SU-DHL-6 (cell line): ENCODE measurements at regions not wholly inside any gene's neighbourhood (a gene's known extent, or its start where the extent isn't known, plus 50 kb on each side); places are given as distances from the start of the nearest gene placed in this dataset.

Experiments used
- H2AFZ ChIP-seq: fragments of 200-600 bp; sonication (generic); 2 replicates; pipeline ENCODE4 v1.6.1; 2014; ENCODE audit warnings: low read depth, mild to moderate bottlenecking, moderate library complexity, mixed read lengths, antibody characterized with exemption, low read length; ENCODE audit not compliant: severe bottlenecking
- H3F3A ChIP-seq: fragments of 200-600 bp; shearing (Covaris generic); 2 replicates; pipeline ENCODE4 v1.6.0; 2016; ENCODE audit warnings: antibody characterized with exemption, mild to moderate bottlenecking; ENCODE audit not compliant: insufficient read depth
- H3K27ac ChIP-seq: fragments of 200-600 bp; sonication (generic); 2 replicates; pipeline ENCODE4 v1.5.1; 2016; ENCODE audit warnings: low read depth, mild to moderate bottlenecking, low read length, moderate library complexity, mixed read lengths
- H3K27me3 ChIP-seq: fragments of 200-600 bp; sonication (generic), shearing (Covaris generic); 2 replicates; pipeline ENCODE4 v1.6.0; 2014; ENCODE audit warnings: mild to moderate bottlenecking, low read length
- H3K36me3 ChIP-seq: fragments of 200-600 bp; sonication (generic); 2 replicates; pipeline ENCODE4 v1.6.1; 2014; ENCODE audit warnings: mild to moderate bottlenecking, low read length, mixed read lengths
- H3K4me2 ChIP-seq: fragments of 300-600, 200-600 bp; shearing (Covaris generic), sonication (generic); 2 replicates; pipeline ENCODE4 v1.6.0; 2014; ENCODE audit warnings: low read length, low read depth, mild to moderate bottlenecking; ENCODE audit not compliant: poor library complexity, severe bottlenecking
- H3K4me3 ChIP-seq: fragments of 200-600 bp; sonication (generic); 2 replicates; pipeline ENCODE4 v1.5.1; 2014; ENCODE audit warnings: antibody characterized with exemption, low read length, mild to moderate bottlenecking, mixed read lengths; ENCODE audit not compliant: insufficient read depth, poor library complexity, severe bottlenecking
- H3K79me2 ChIP-seq: fragments of 200-600 bp; sonication (generic); 2 replicates; pipeline ENCODE4 v1.6.1; 2014; ENCODE audit warnings: mild to moderate bottlenecking, low read length, moderate library complexity; ENCODE audit not compliant: insufficient read depth
- H3K9ac ChIP-seq: fragments of 200-600 bp; sonication (generic); 2 replicates; pipeline ENCODE4 v1.7.0; 2014; ENCODE audit warnings: mild to moderate bottlenecking, low read length
- H3K9me2 ChIP-seq: fragments of 200-600 bp; sonication (generic); replicated peaks from 2 replicates; pipeline ENCODE4 v1.6.1; 2014; ENCODE audit warnings: low read length; ENCODE audit not compliant: insufficient read depth
- H3K9me3 ChIP-seq: fragments of 200-600 bp; sonication (generic); 2 replicates; pipeline ENCODE4 v1.6.1; 2014; ENCODE audit warnings: low read length, mixed read lengths; ENCODE audit not compliant: insufficient read depth
- H4K20me1 ChIP-seq: fragments of 200-600 bp; sonication (generic); 2 replicates; pipeline ENCODE4 v1.6.1; 2014; ENCODE audit warnings: low read depth, mild to moderate bottlenecking, antibody characterized with exemption, low read length, moderate library complexity, mixed read lengths
- CTCF ChIP-seq: fragments of 200-600 bp; sonication (generic); IDR thresholded peaks from one replicate; pipeline ENCODE4 v1.5.1; 2017; ENCODE audit warnings: antibody characterized with exemption, mild to moderate bottlenecking, low read length, moderate library complexity; ENCODE audit not compliant: insufficient read depth, poor library complexity, severe bottlenecking
- EZH2phosphoT487 ChIP-seq: fragments of 200-600 bp; sonication (generic), shearing (Covaris generic); conservative IDR thresholded peaks from 2 replicates; pipeline ENCODE4 v1.6.1; 2018; ENCODE audit warnings: mild to moderate bottlenecking, antibody characterized with exemption, low read length, moderate library complexity, mixed read lengths

DNA sequence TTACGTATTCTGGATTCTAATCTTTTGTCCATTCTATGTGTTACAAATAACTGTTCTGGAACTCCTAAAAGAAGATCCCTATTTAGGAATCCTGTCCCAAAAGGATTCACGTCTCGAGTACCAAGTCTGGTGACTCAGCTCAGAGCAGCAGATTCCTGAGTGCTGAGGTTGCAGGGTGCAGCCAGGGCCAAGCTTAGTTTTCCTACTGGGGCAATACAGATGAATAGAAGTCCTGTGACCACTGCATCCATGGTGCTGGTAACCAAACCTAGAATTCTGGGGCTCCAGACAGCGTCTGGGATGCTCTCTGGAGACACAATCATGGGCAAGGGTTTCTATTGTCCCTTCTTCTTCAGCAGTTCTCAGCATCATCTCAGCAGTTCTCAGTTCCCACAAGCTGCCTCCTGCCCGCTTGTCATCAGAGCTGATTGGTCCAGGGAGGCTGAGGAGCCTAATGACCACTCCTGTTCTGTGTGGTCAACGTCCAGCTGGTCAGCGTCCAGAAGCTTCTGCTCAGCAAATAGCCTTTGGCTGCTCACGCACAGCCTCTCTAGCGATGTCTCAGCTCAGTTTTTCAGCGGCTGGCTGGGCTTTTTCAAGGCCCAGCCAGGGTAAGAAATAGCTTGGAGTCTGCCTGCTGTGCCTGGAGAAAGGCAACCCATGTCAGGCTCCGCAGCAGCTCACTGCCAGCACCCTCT is 50.4 kb upstream of the C7orf33 start:
- Histone ChIP-seq H3K9me2 (no peaks in the 10 kb centered on the region), H3K9me3 (no peaks in the 10 kb centered on the region), H3K9ac (no peak overlapping the region), H3K4me2 (no peak overlapping the region), H3K4me3 (no peak overlapping the region), H3F3A (no peaks in the 10 kb centered on the region), H4K20me1 (no peaks in the 10 kb centered on the region), H3K27me3 (no peaks in the 10 kb centered on the region), H3K27ac (no peak overlapping the region), H2AFZ (no peak overlapping the region), H3K36me3 (no peaks in the 10 kb centered on the region), H3K79me2 (no peaks in the 10 kb centered on the region)
- TF ChIP-seq EZH2phosphoT487 (no peak), CTCF (no peak)
